Erythroblast (primary cell): ENCODE measurements at regions not wholly inside any gene's neighbourhood (a gene's known extent, or its start where the extent isn't known, plus 50 kb on each side); places are given as distances from the start of the nearest gene placed in this dataset.

Experiments used
- GATA1 ChIP-seq: IDR thresholded peaks from 2 replicates; pipeline ENCODE4 v1.6.1; 2011; ENCODE audit warnings: low read depth, mild to moderate bottlenecking, control low read depth, low read length, moderate library complexity
- POLR2A ChIP-seq: IDR thresholded peaks from 2 replicates; pipeline ENCODE4 v1.6.1; 2011; ENCODE audit warnings: mild to moderate bottlenecking, low read length

- TF ChIP-seq POLR2A (no peak), GATA1 (no peak)
Observed at GRCh38 chr2:53006980-53007379, 760.6 kb upstream of the CHAC2 start.
